ENCODE measurements at regions not wholly inside any gene's neighbourhood (a gene's known extent, or its start where the extent isn't known, plus 50 kb on each side); places are given as distances from the start of the nearest gene placed in this dataset.

GRCh38 chr11:22431106-22431505, 92.9 kb downstream of the SLC17A6 start:
- TF ChIP-seq CTCF (conservative IDR thresholded peaks at IDR 0.05 in 1 of 2, IDR thresholded peaks at IDR 0.05 in 1 of 2; ENCODE audit: low read depth in 1 of 2, low read length in 2 of 2) (no peak), EZH2 (IDR thresholded peaks at IDR 0.05; ENCODE audit: low read length, missing control alignments) (no peak)

All from fibroblast of lung (primary cell).